ENCODE measurements at regions not wholly inside any gene's neighbourhood (a gene's known extent, or its start where the extent isn't known, plus 50 kb on each side); places are given as distances from the start of the nearest gene placed in this dataset.

GRCh38 chr6:144893680-144894151 lies 608.6 kb downstream of the UTRN start:
- TF ChIP-seq CTCF (IDR thresholded peaks at IDR 0.05; ENCODE audit: low read length) (no peak), EZH2 (IDR thresholded peaks at IDR 0.05; ENCODE audit: borderline replicate concordance, low read length) (no peak)

Measured in OCI-LY1 (cell line).